NCI-H2107 (cell line): ENCODE measurements at regions not wholly inside any gene's neighbourhood (a gene's known extent, or its start where the extent isn't known, plus 50 kb on each side); places are given as distances from the start of the nearest gene placed in this dataset.
"Not testable (repeated sequence)": the region's sequence is repeated elsewhere in the genome, so short reads cannot be mapped to it uniquely, and the experiment has no call there.

Experiments used
- DNase-seq: peaks from one replicate; lab custom pipeline; 2025; lab: John Stamatoyannopoulos, UW

DNA sequence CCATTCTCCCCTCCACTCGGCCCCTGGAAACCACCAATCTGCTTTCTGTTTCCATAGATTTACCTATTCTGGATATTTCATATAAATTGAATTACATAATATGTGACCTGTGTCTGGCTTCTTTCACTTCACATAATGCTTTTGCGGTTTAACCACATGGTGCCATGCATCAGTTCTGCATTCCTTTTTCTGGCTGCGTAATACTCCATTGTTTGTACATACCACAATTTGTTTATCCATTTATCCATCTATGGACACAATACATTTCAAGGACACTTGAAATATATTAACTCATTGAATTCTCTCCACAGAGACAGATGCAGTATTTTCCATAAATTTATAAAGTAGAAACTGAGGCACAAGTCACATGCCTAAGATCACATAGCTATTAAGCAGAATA lies 110.3 kb upstream of the ETV6 start:
- DNase-seq = no peak

GRCh38 chr12:11540156-11540555 lies 109.3 kb upstream of the ETV6 start:
- DNase-seq = no peak

- no peak for DNase-seq
Observed at GRCh38 chr12:11540615-11541310, 108.7 kb upstream of the ETV6 start.

DNA sequence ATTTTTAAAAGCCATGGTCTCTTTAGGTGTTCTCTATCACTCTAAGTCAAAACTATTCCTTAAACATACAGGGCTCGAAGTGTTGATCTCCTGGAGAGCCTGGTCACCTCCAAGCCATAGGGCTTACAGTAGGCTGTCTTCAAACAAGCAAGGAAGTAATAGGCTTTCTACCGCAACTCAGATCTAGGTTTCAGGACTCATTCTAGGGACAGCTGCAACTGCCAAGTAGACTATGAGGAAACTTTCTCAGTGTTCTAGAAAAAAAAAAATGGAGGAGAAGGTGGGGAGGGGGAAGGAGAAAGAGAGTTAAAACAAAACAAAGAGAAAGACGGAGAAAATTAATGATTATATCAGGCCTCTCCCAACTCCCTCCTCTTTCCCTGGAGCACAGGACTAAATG lies 106.9 kb upstream of the ETV6 start:
- DNase-seq = no peak

GRCh38 chr12:11543457-11544158 lies 105.9 kb upstream of the ETV6 start:
- no peak for DNase-seq

GRCh38 chr12:11545484-11546330 lies 103.8 kb upstream of the ETV6 start:
- no peak for DNase-seq

DNA sequence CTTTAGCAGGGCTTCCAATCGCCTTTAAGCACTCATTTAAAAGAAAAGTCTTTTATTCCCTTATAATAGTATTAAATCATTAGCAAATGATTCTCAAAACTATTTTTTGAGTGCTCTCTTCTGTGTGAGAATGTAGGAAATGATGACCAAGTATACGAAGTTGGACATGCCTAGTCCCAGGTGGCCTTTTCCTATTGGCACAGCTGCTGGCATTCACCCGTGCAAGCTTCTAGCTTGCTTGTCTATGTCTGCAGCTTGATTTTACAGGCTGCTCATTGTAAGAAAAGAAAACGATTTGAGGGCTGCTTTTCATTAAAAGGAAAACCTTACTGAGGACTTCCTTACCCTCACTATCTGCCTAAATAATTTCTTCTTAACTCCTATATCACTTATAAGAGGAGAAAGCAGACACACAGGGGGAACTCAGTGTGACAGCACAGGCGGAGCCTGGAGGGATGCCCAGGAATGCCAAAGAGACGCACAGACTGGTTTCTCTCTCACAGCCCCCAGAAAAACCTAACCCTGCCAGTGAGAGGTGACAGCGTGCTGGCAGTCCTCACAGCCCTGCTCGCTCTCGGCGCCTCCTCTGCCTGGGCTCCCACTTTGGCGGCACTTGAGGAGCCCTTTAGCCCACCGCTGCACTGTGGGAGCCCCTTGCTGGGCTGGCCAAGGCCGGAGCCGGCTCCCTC lies 102.7 kb upstream of the ETV6 start:
- DNase-seq = not testable (repeated sequence)

DNA sequence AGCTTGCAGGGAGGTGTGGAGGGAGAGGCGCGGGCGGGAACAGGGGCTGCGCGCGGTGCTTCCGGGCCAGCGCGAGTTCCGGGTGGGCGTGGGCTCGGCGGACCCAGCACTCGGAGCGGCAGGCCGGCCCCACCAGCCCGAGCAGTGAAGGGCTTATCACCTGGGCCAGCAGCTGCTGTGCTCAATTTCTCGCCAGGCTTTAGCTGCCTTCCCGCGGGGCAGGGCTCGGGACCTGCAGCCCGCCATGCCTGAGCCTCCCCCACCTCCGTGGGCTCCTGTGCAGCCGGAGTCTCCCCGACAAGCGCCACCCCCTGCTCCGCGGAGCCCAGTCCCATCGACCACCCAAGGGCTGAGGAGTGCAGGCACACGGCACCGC lies 102.2 kb upstream of the ETV6 start:
- DNase-seq = not testable (repeated sequence)

DNA sequence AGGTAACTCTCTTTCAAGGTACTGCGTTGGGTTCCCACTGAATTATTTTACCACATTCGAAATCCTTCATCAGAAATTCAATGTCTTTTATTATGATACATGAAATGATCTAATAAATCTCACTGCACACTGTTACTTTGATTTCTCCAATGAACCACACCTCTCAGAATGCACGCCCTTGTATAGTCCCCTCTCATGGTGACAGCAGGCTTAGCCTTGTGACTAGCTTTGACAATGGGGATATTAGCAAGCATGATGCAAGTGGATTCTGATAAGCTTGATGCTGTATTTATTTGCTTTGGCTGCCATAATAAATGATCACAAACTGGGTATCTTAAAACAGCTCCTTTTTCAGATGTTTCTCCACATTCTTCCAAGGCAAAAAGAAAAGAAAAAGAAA lies 100.4 kb upstream of the ETV6 start:
- no peak for DNase-seq

GRCh38 chr12:11553871-11554533 lies 95.5 kb upstream of the ETV6 start:
- DNase-seq = peak; percentile 75

DNA sequence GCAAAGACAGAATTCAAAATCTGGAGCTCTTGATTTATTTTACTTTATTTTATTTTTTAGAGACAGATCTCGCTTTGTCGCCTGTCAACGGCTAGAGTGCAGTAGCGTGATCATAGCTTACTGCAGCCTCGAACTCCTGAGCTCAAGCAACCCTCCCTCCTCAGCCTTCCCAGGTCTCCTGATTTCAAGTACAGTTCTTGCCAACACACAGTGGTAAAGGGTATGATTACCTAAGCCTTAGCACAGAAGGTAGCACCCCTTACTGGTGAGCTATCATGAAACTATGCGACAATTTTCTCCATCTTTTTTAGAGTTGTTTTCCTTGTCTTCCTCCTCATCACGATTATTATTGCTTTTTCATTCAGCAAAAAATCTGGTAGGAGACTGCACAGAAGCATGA lies 94.3 kb upstream of the ETV6 start:
- DNase-seq = no peak

- no peak for DNase-seq
Observed at GRCh38 chr12:11555743-11556625, 93.5 kb upstream of the ETV6 start.

GRCh38 chr12:11556682-11557081 lies 92.8 kb upstream of the ETV6 start:
- DNase-seq = no peak

- DNase-seq = no peak
Observed at GRCh38 chr12:11559626-11560340, 89.7 kb upstream of the ETV6 start.

DNA sequence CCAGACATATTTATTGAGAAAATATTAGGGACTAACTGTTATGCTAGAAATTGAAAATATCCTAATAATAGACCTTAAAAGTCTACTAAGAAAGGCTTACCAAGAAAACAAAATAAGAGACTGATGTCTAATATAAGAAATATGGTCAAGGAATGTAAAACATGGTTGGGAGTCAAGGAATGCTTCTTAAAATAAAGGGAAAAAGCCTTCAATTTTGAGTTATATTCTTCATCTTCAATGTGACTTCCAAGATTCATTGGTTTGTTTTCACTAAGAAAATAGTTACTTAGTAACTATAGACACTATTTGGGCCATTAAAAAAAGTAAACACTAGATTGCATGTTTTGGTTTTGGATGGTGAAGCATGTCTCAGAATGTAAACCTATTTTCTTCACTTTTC lies 88.1 kb upstream of the ETV6 start:
- no peak for DNase-seq

DNA sequence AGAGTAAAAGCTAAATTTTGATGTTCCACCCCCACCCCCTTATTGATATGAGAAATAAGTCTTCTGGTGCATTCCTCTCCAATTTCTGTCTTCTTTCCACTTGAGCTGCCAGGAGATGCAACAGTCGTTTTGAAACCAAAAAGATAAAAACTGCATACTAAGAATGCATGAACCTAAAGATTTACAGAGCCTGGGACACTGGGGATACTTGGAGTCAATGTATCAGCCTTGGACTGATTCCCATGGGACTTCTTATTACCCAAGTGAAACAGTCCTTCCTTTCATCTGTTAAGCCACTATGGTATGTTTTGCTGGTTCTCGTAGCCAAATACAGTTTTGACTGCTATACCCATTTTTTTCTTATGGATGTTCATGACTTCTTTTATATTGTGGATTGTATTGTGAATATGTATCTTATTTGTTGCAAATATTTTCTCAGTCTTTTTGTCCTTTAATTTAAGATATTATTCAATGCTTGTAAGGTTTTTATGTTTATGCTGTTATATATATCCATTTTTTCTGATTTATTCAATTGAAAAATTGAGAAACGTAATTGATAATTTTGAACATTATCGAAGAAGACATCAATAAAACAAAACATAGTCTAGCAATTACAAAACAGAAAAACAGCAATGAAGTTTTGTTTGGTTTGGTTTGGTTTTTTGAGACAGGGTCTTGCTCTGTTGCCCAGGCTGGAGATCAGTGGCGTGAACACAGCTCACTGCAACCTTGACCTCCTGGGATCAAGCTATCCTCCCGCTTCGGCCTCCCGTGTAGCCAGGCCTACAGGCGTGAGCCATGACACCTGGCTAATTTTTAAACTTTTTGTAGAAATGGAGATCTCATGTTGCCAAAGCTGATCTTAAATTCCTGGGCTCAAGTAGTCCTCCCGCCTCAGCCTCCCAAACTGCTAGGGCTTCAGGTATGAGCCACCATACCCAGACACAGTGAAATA lies 85.4 kb upstream of the ETV6 start:
- DNase-seq = no peak

GRCh38 chr12:11564984-11565651 lies 84.4 kb upstream of the ETV6 start:
- no peak for DNase-seq

DNA sequence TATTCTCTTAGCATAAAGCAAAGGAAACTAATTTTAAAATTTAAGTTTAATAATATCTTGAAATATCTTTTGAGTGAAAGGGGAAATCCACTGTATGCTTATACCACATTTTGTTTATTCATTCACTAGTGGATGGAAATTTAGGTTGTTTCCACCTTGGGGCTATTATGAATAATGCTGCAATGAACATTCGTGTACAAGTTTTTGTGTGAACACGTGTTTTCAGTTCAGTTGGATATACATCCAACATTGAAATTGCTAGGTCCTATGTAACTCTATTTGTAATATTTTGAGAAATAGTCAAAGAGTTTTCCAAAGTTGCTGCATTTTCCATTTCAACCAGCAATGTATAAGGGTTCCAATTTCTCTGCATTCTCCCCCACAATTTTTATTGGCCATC lies 83.7 kb upstream of the ETV6 start:
- DNase-seq = no peak
